NB4 (cell line): ENCODE measurements at regions not wholly inside any gene's neighbourhood (a gene's known extent, or its start where the extent isn't known, plus 50 kb on each side); places are given as distances from the start of the nearest gene placed in this dataset.

Source experiments
- POLR2A ChIP-seq: IDR thresholded peaks from 2 replicates; pipeline ENCODE4 v1.6.1; 2011; ENCODE audit warnings: mild to moderate bottlenecking; ENCODE audit not compliant: insufficient read length; ENCODE audit errors: extremely low read depth
- TF ChIP-seq, protein P1 (sequence below): IDR thresholded peaks from one replicate; pipeline ENCODE4 v1.5.1; 2012; ENCODE audit warnings: low read depth, low read length
- TF ChIP-seq, protein P2 (sequence below): IDR thresholded peaks from 2 replicates; pipeline ENCODE4 v1.6.1; 2011; ENCODE audit warnings: low read depth, low read length

DNA sequence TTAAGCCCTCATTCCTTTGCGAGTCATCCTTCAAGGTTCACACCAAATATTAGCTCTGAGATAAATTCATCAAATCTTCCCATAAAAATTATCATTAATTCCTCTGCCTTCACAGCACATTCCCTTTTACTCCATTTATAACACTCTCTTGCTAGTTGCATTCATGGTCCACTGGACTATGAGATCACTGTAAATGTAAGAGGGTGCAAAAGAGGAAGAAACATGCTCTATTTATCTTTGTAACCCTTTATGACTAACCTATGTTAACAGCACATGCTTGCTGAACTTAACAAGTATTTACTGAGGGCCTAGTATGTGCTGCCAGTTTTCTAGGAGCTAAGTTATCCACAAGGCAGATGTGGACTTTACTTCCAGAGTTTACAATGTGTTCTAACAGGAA is 86.7 kb upstream of the TMEM168 start:
- TF ChIP-seq, protein P1, sequence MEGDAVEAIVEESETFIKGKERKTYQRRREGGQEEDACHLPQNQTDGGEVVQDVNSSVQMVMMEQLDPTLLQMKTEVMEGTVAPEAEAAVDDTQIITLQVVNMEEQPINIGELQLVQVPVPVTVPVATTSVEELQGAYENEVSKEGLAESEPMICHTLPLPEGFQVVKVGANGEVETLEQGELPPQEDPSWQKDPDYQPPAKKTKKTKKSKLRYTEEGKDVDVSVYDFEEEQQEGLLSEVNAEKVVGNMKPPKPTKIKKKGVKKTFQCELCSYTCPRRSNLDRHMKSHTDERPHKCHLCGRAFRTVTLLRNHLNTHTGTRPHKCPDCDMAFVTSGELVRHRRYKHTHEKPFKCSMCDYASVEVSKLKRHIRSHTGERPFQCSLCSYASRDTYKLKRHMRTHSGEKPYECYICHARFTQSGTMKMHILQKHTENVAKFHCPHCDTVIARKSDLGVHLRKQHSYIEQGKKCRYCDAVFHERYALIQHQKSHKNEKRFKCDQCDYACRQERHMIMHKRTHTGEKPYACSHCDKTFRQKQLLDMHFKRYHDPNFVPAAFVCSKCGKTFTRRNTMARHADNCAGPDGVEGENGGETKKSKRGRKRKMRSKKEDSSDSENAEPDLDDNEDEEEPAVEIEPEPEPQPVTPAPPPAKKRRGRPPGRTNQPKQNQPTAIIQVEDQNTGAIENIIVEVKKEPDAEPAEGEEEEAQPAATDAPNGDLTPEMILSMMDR, result no peak
- TF ChIP-seq POLR2A, result no peak
- TF ChIP-seq, protein P2, sequence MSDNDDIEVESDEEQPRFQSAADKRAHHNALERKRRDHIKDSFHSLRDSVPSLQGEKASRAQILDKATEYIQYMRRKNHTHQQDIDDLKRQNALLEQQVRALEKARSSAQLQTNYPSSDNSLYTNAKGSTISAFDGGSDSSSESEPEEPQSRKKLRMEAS, result no peak
